Heart left ventricle (tissue), 16 donors: ENCODE measurements at regions not wholly inside any gene's neighbourhood (a gene's known extent, or its start where the extent isn't known, plus 50 kb on each side); places are given as distances from the start of the nearest gene placed in this dataset.

ENCODE experiments used
- ATAC-seq, 4 donors: fragments of 200-7000 bp; cut with Tn5 transposase; one replicate each; pipeline ENCODE4 v1.9.1; 2020 to 2022; ENCODE audit warnings: moderate library complexity in 4 of 4, mild to moderate bottlenecking in 3 of 4, moderate number of reproducible peaks in 1 of 4
- DNase-seq, 5 donors: peaks; one replicate each; pipeline ENCODE4 v3.0.0-alpha.2; 2020
- H3K27ac ChIP-seq, 12 donors: fragments of 200-600 bp; sonication (generic) in 4 of 12; one replicate each; pipeline versions ENCODE4 v1.5.0 to v1.8.0; 2016 to 2022; ENCODE audit warnings: mild to moderate bottlenecking in 2 of 12
- H3K27me3 ChIP-seq, 9 donors: fragments of 200-600 bp; sonication (generic) in 2 of 9; one replicate each; pipeline versions ENCODE4 v1.5.1 to v1.8.0; 2016 to 2022; ENCODE audit warnings: mild to moderate bottlenecking in 3 of 9
- H3K36me3 ChIP-seq, 9 donors: fragments of 200-600 bp; sonication (generic) in 2 of 9; one replicate each; pipeline versions ENCODE4 v1.5.0 to v1.8.0; 2018 to 2022; ENCODE audit warnings: mild to moderate bottlenecking in 2 of 9
- H3K4me1 ChIP-seq, 12 donors: fragments of 200-600 bp; sonication (generic) in 4 of 12; one replicate each; pipeline versions ENCODE4 v1.5.0 to v1.8.0; 2016 to 2022; ENCODE audit warnings: mild to moderate bottlenecking in 3 of 12
- H3K4me3 ChIP-seq, 12 donors: fragments of 200-600 bp; sonication (generic) in 4 of 12; one replicate each; pipeline versions ENCODE4 v1.5.0 to v1.8.0; 2017 to 2022; ENCODE audit warnings: mild to moderate bottlenecking in 9 of 12, moderate library complexity in 4 of 12
- H3K9me3 ChIP-seq, 12 donors: fragments of 200-600 bp; sonication (generic) in 4 of 12; one replicate each; pipeline versions ENCODE4 v1.5.0 to v1.8.0; 2016 to 2022; ENCODE audit warnings: mild to moderate bottlenecking in 1 of 12
- CTCF ChIP-seq, 12 donors: fragments of 200-600 bp; sonication (generic) in 4 of 12; IDR thresholded peaks; one replicate each; pipeline versions ENCODE4 v1.5.0 to v1.8.0; 2018 to 2022; ENCODE audit warnings: antibody characterized with exemption in 12 of 12, mild to moderate bottlenecking in 5 of 12
- POLR2A ChIP-seq, 2 donors: fragments of 450-650 bp; IDR thresholded peaks; one replicate each; pipeline ENCODE4 v1.6.1; 2017; ENCODE audit warnings: antibody characterized with exemption in 2 of 2, mild to moderate bottlenecking in 2 of 2, moderate library complexity in 2 of 2
- WGBS, 4 donors: extraction: QIAGEN DNeasy Blood & Tissue Kit in 2 of 4; methylation state at CpG; one replicate each; pipeline versions ENCODE4 v1.1.5 to v1.1.7; 2013 to 2018; 5-methylcytosine and 5-hydroxymethylcytosine counted together
- intact Hi-C, 10 donors: fragments of 100-400 bp; cut with DNase I; formaldehyde crosslinking; loops; one replicate each; pipeline versions ENCODE4 v1.11.1 to v1.14.2; 2022
- donor health status: ischemic (EF 13 %, LVEDD 7.1; RV severe dilation, severe dysfunction).
- donor health status: healthy with polysubstance abuse.
- donor health status: DM: no; HTN: yes; CAD: no.
- donor health status: DM: no; HTN: no; CAD: no.
- donor health status: ischemic (EF 25% LVEDD 6.9; RV normal size, moderate dysfunction).
- donor health status: ischemic (EF 25% LVEDD 5.7; RV mildly dilated, moderate dysfunction).
- donor health status: healthy.
- donor health status: DM: yes; HTN: yes; CAD: no.
- donor health status: ischemic (EF 35%, LVEDD 5.7; RV mildly dilated, moderate dysfunction).
- donor health status: nonischemic (EF 11% LVEDD 7.7; RV severe dilation, severe dysfunction).
- donor health status: DM: yes; HTN: yes; CAD: no.
- donor health status: PGD.
- donor health status: ischemic (EF 29% LVEDD 5.4; RV normal size, mild dysfunction).
- donor health status: nonischemic (EF 23%, LVEDD 6.1; RV moderate dilation, normal function).

GRCh38 chr3:18113417-18113816, 311.7 kb downstream of the SATB1 start:
- H3K27me3 ChIP-seq = no peaks in the 10 kb centered on the region
- no peak for DNase-seq
- no peak for ATAC-seq
- no peak overlapping the region for H3K27ac ChIP-seq
- H3K4me1 ChIP-seq = peaks cover 0 to 3% (median 0%) of the 10 kb centered on the region in 12 donors
- intact Hi-C loops = no loop called here
- WGBS, 4 donors = 57 to 68% (median 63%) methylated on average over 4 of the region's 4 CpGs
- H3K9me3 ChIP-seq = no peaks in the 10 kb centered on the region
- no peaks in the 10 kb centered on the region for H3K36me3 ChIP-seq
- TF ChIP-seq POLR2A (IDR thresholded peaks at IDR 0.05) = no peak
- no peak for TF ChIP-seq CTCF (IDR thresholded peaks at IDR 0.05)
- no peak overlapping the region for H3K4me3 ChIP-seq

GRCh38 chr3:18112674-18113375, 312.3 kb downstream of the SATB1 start:
- Histone ChIP-seq H3K36me3 (no peaks in the 10 kb centered on the region), H3K4me3 (no peak overlapping the region), H3K27ac (no peak overlapping the region), H3K27me3 (no peaks in the 10 kb centered on the region), H3K4me1 (peaks cover 0 to 3% (median 0%) of the 10 kb centered on the region in 12 donors), H3K9me3 (no peaks in the 10 kb centered on the region)
- no peak for TF ChIP-seq POLR2A (IDR thresholded peaks at IDR 0.05)
- no peak for TF ChIP-seq CTCF (IDR thresholded peaks at IDR 0.05)
- DNase-seq (no peak), ATAC-seq (no peak)
- WGBS, 4 donors = 49 to 57% (median 53%) methylated on average over 5 of the region's 5 CpGs
- intact Hi-C loops = no loop called here

- H3K9me3 ChIP-seq = no peaks in the 10 kb centered on the region
- H3K4me1 ChIP-seq = peaks cover 0 to 3% (median 0%) of the 10 kb centered on the region in 12 donors
- H3K27ac ChIP-seq = no peak overlapping the region
- 44 to 53% (median 46%) methylated on average over 6 of the region's 6 CpGs for WGBS, 4 donors
- H3K36me3 ChIP-seq = no peaks in the 10 kb centered on the region
- TF ChIP-seq POLR2A (IDR thresholded peaks at IDR 0.05) (no peak), CTCF (IDR thresholded peaks at IDR 0.05) (no peak)
- DNase-seq (no peak), ATAC-seq (no peak)
- peak overlapping the region in 1 of 12 donors; percentile 23 for H3K4me3 ChIP-seq
- intact Hi-C loops = no loop called here
- H3K27me3 ChIP-seq = no peaks in the 10 kb centered on the region
These were observed 313.3 kb downstream of the SATB1 start for GRCh38 chr3:18111796-18112232.

- Histone ChIP-seq H3K4me1 (peaks cover 0 to 3% (median 0%) of the 10 kb centered on the region in 12 donors), H3K4me3 (no peak overlapping the region), H3K27me3 (no peaks in the 10 kb centered on the region), H3K9me3 (no peaks in the 10 kb centered on the region), H3K36me3 (no peaks in the 10 kb centered on the region), H3K27ac (no peak overlapping the region)
- intact Hi-C loops = no loop called here
- TF ChIP-seq POLR2A (IDR thresholded peaks at IDR 0.05) (no peak), CTCF (IDR thresholded peaks at IDR 0.05) (no peak)
- DNase-seq (no peak), ATAC-seq (no peak)
- 78 to 89% (median 80%) methylated on average over 3 of the region's 3 CpGs for WGBS, 4 donors
These were observed 321.5 kb downstream of the SATB1 start for GRCh38 chr3:18103591-18103990.
